ENCODE measurements at regions not wholly inside any gene's neighbourhood (a gene's known extent, or its start where the extent isn't known, plus 50 kb on each side); places are given as distances from the start of the nearest gene placed in this dataset.

DNA sequence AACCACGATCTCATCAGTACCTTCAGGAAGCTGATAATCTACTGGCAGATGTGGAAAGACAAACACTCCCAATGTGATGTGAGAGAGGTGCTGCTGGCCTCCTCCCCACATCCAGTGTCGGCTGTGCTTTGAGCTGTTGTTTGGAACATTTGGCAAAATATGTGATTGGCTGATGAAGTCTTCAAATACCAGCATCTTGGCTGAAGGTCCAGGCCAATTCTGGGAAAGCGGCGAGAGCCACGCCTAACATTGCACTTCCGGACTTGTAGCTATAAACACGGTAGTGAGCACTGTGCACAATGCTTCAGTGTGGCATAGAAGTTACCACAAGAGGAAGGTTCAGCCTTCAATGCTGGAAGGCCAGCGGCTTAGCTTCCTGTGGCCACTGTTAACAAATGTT, 198.8 kb downstream of the DCDC2C start:
- TF ChIP-seq YY1 (IDR thresholded peaks at IDR 0.05; ENCODE audit: insufficient read depth, insufficient read length) (no peak), SUZ12 (IDR thresholded peaks at IDR 0.05; ENCODE audit: extremely low read depth, insufficient read depth, insufficient read length) (no peak)
